ENCODE measurements at regions not wholly inside any gene's neighbourhood (a gene's known extent, or its start where the extent isn't known, plus 50 kb on each side); places are given as distances from the start of the nearest gene placed in this dataset.

- DNase-seq (no peak), ATAC-seq (ENCODE audit: low FRiP score) (peak; percentile 19)
- peaks cover 4 to 6% of the 10 kb centered on the region in 2 donors for H3K4me1 ChIP-seq (ENCODE audit: control insufficient read depth in 1 of 2, insufficient read depth in 2 of 2, low read length in 2 of 2)
- H3K36me3 ChIP-seq (ENCODE audit: control insufficient read depth in 1 of 2, insufficient read depth in 2 of 2, low read length in 1 of 2) = no peaks in the 10 kb centered on the region
- H3K27ac ChIP-seq (ENCODE audit: low read depth in 1 of 2, low read length in 2 of 2) = peak overlapping the region in 1 of 2 donors; percentile 13
- H3K9me3 ChIP-seq (ENCODE audit: control insufficient read depth, low read length) = no peaks in the 10 kb centered on the region
- no peak overlapping the region for H3K4me3 ChIP-seq (ENCODE audit: low read length in 2 of 2)
- H3K27me3 ChIP-seq (ENCODE audit: control insufficient read depth in 1 of 2, insufficient read depth in 2 of 2, low read length in 1 of 2) = no peaks in the 10 kb centered on the region
- intact Hi-C loops (cut with DNase I) = no loop called here
- 13 to 14% methylated on average over 10 of the region's 10 CpGs for WGBS, 2 donors
These were observed 50.7 kb upstream of the TOX2 start for GRCh38 chr20:43863821-43864544.

- intact Hi-C loops (cut with DNase I) = no loop called here
- Histone ChIP-seq H3K4me1 (ENCODE audit: control insufficient read depth in 1 of 2, insufficient read depth in 2 of 2, low read length in 2 of 2) (peaks cover 4 to 6% of the 10 kb centered on the region in 2 donors), H3K27ac (ENCODE audit: low read depth in 1 of 2, low read length in 2 of 2) (peak overlapping the region in 1 of 2 donors; percentile 86), H3K9me3 (ENCODE audit: control insufficient read depth, low read length) (no peaks in the 10 kb centered on the region), H3K27me3 (ENCODE audit: control insufficient read depth in 1 of 2, insufficient read depth in 2 of 2, low read length in 1 of 2) (no peaks in the 10 kb centered on the region), H3K4me3 (ENCODE audit: low read length in 2 of 2) (no peak overlapping the region), H3K36me3 (ENCODE audit: control insufficient read depth in 1 of 2, insufficient read depth in 2 of 2, low read length in 1 of 2) (no peaks in the 10 kb centered on the region)
- WGBS, 2 donors = 67 to 72% methylated on average over 11 to 12 of the region's 12 CpGs
- no peak for ATAC-seq (ENCODE audit: low FRiP score)
- DNase-seq = no peak
These were observed 51.3 kb upstream of the TOX2 start for GRCh38 chr20:43863330-43863729.

GRCh38 chr20:43862438-43862837 lies 52.2 kb upstream of the TOX2 start:
- ATAC-seq (ENCODE audit: low FRiP score) (no peak), DNase-seq (no peak)
- 45 to 57% methylated on average over 4 of the region's 4 CpGs for WGBS, 2 donors
- Histone ChIP-seq H3K27me3 (ENCODE audit: control insufficient read depth in 1 of 2, insufficient read depth in 2 of 2, low read length in 1 of 2) (no peaks in the 10 kb centered on the region), H3K36me3 (ENCODE audit: control insufficient read depth in 1 of 2, insufficient read depth in 2 of 2, low read length in 1 of 2) (no peaks in the 10 kb centered on the region), H3K4me1 (ENCODE audit: control insufficient read depth in 1 of 2, insufficient read depth in 2 of 2, low read length in 2 of 2) (peaks cover 4 to 6% of the 10 kb centered on the region in 2 donors), H3K27ac (ENCODE audit: low read depth in 1 of 2, low read length in 2 of 2) (no peak overlapping the region), H3K4me3 (ENCODE audit: low read length in 2 of 2) (no peak overlapping the region), H3K9me3 (ENCODE audit: control insufficient read depth, low read length) (no peaks in the 10 kb centered on the region)
- intact Hi-C loops (cut with DNase I) = no loop called here

- ATAC-seq (ENCODE audit: low FRiP score) (no peak), DNase-seq (no peak)
- Histone ChIP-seq H3K27me3 (ENCODE audit: control insufficient read depth in 1 of 2, insufficient read depth in 2 of 2, low read length in 1 of 2) (no peaks in the 10 kb centered on the region), H3K27ac (ENCODE audit: low read depth in 1 of 2, low read length in 2 of 2) (no peak overlapping the region), H3K4me1 (ENCODE audit: control insufficient read depth in 1 of 2, insufficient read depth in 2 of 2, low read length in 2 of 2) (peaks cover 4 to 6% of the 10 kb centered on the region in 2 donors), H3K36me3 (ENCODE audit: control insufficient read depth in 1 of 2, insufficient read depth in 2 of 2, low read length in 1 of 2) (no peaks in the 10 kb centered on the region), H3K9me3 (ENCODE audit: control insufficient read depth, low read length) (no peaks in the 10 kb centered on the region), H3K4me3 (ENCODE audit: low read length in 2 of 2) (no peak overlapping the region)
- intact Hi-C loops (cut with DNase I) = no loop called here
- WGBS, 2 donors = 94 to 100% methylated on average over 1 of the region's 1 CpG
These were observed 54.7 kb upstream of the TOX2 start for GRCh38 chr20:43859994-43860393.

GRCh38 chr20:43857932-43858331 lies 56.7 kb upstream of the TOX2 start:
- Histone ChIP-seq H3K27me3 (ENCODE audit: control insufficient read depth in 1 of 2, insufficient read depth in 2 of 2, low read length in 1 of 2) (no peaks in the 10 kb centered on the region), H3K4me1 (ENCODE audit: control insufficient read depth in 1 of 2, insufficient read depth in 2 of 2, low read length in 2 of 2) (no peaks in the 10 kb centered on the region), H3K36me3 (ENCODE audit: control insufficient read depth in 1 of 2, insufficient read depth in 2 of 2, low read length in 1 of 2) (no peaks in the 10 kb centered on the region), H3K9me3 (ENCODE audit: control insufficient read depth, low read length) (no peaks in the 10 kb centered on the region), H3K27ac (ENCODE audit: low read depth in 1 of 2, low read length in 2 of 2) (no peak overlapping the region), H3K4me3 (ENCODE audit: low read length in 2 of 2) (no peak overlapping the region)
- no peak for ATAC-seq (ENCODE audit: low FRiP score)
- intact Hi-C loops (cut with DNase I) = no loop called here
- DNase-seq = no peak
- 79 to 89% methylated on average over 1 of the region's 1 CpG for WGBS, 2 donors

- H3K9me3 ChIP-seq (ENCODE audit: control insufficient read depth, low read length) = no peaks in the 10 kb centered on the region
- H3K4me1 ChIP-seq (ENCODE audit: control insufficient read depth in 1 of 2, insufficient read depth in 2 of 2, low read length in 2 of 2) = no peaks in the 10 kb centered on the region
- no peak for DNase-seq
- ATAC-seq (ENCODE audit: low FRiP score) = no peak
- H3K36me3 ChIP-seq (ENCODE audit: control insufficient read depth in 1 of 2, insufficient read depth in 2 of 2, low read length in 1 of 2) = no peaks in the 10 kb centered on the region
- intact Hi-C loops (cut with DNase I) = no loop called here
- no peak overlapping the region for H3K4me3 ChIP-seq (ENCODE audit: low read length in 2 of 2)
- no peak overlapping the region for H3K27ac ChIP-seq (ENCODE audit: low read depth in 1 of 2, low read length in 2 of 2)
- H3K27me3 ChIP-seq (ENCODE audit: control insufficient read depth in 1 of 2, insufficient read depth in 2 of 2, low read length in 1 of 2) = no peaks in the 10 kb centered on the region
These were observed 57.5 kb upstream of the TOX2 start for GRCh38 chr20:43857127-43857526.

GRCh38 chr20:43855803-43856202 lies 58.8 kb upstream of the TOX2 start:
- Histone ChIP-seq H3K4me3 (ENCODE audit: low read length in 2 of 2) (no peak overlapping the region), H3K36me3 (ENCODE audit: control insufficient read depth in 1 of 2, insufficient read depth in 2 of 2, low read length in 1 of 2) (no peaks in the 10 kb centered on the region), H3K27ac (ENCODE audit: low read depth in 1 of 2, low read length in 2 of 2) (no peak overlapping the region), H3K4me1 (ENCODE audit: control insufficient read depth in 1 of 2, insufficient read depth in 2 of 2, low read length in 2 of 2) (no peaks in the 10 kb centered on the region), H3K27me3 (ENCODE audit: control insufficient read depth in 1 of 2, insufficient read depth in 2 of 2, low read length in 1 of 2) (no peaks in the 10 kb centered on the region), H3K9me3 (ENCODE audit: control insufficient read depth, low read length) (no peaks in the 10 kb centered on the region)
- no peak for ATAC-seq (ENCODE audit: low FRiP score)
- 84 to 85% methylated on average over 1 of the region's 1 CpG for WGBS, 2 donors
- no peak for DNase-seq
- intact Hi-C loops (cut with DNase I) = no loop called here

GRCh38 chr20:43853918-43854317 lies 60.7 kb upstream of the TOX2 start:
- DNase-seq (no peak), ATAC-seq (ENCODE audit: low FRiP score) (no peak)
- Histone ChIP-seq H3K4me3 (ENCODE audit: low read length in 2 of 2) (no peak overlapping the region), H3K4me1 (ENCODE audit: control insufficient read depth in 1 of 2, insufficient read depth in 2 of 2, low read length in 2 of 2) (no peaks in the 10 kb centered on the region), H3K9me3 (ENCODE audit: control insufficient read depth, low read length) (no peaks in the 10 kb centered on the region), H3K27me3 (ENCODE audit: control insufficient read depth in 1 of 2, insufficient read depth in 2 of 2, low read length in 1 of 2) (no peaks in the 10 kb centered on the region), H3K36me3 (ENCODE audit: control insufficient read depth in 1 of 2, insufficient read depth in 2 of 2, low read length in 1 of 2) (no peaks in the 10 kb centered on the region), H3K27ac (ENCODE audit: low read depth in 1 of 2, low read length in 2 of 2) (no peak overlapping the region)
- WGBS, 2 donors = 93 to 95% methylated on average over 5 to 6 of the region's 6 CpGs
- intact Hi-C loops (cut with DNase I) = no loop called here

- no peak overlapping the region for H3K4me3 ChIP-seq (ENCODE audit: low read length in 2 of 2)
- ATAC-seq (ENCODE audit: low FRiP score) = no peak
- no peaks in the 10 kb centered on the region for H3K4me1 ChIP-seq (ENCODE audit: control insufficient read depth in 1 of 2, insufficient read depth in 2 of 2, low read length in 2 of 2)
- no peaks in the 10 kb centered on the region for H3K36me3 ChIP-seq (ENCODE audit: control insufficient read depth in 1 of 2, insufficient read depth in 2 of 2, low read length in 1 of 2)
- no peaks in the 10 kb centered on the region for H3K9me3 ChIP-seq (ENCODE audit: control insufficient read depth, low read length)
- no peaks in the 10 kb centered on the region for H3K27me3 ChIP-seq (ENCODE audit: control insufficient read depth in 1 of 2, insufficient read depth in 2 of 2, low read length in 1 of 2)
- H3K27ac ChIP-seq (ENCODE audit: low read depth in 1 of 2, low read length in 2 of 2) = no peak overlapping the region
- WGBS, 2 donors = 83 to 85% methylated on average over 9 of the region's 9 CpGs
- no peak for DNase-seq
- intact Hi-C loops (cut with DNase I) = no loop called here
These were observed 61.4 kb upstream of the TOX2 start for GRCh38 chr20:43853174-43853803.
